Activated B cell treated with CpG ODN at 0.5 μM for 24 hours (primary cell): ENCODE measurements at regions not wholly inside any gene's neighbourhood (a gene's known extent, or its start where the extent isn't known, plus 50 kb on each side); places are given as distances from the start of the nearest gene placed in this dataset.

ENCODE experiments used
- ATAC-seq: fragments of 200-7000 bp; cut with Tn5 transposase; one replicate; pipeline ENCODE4 v1.10.0; 2021; ENCODE audit warnings: low read depth, mild to moderate bottlenecking, moderate library complexity
- CTCF ChIA-PET: fragments of 350-600 bp; sonication (Branson Sonifier 250); formaldehyde crosslinking; loops from one replicate; lab custom pipeline; 2021; ENCODE audit warnings: antibody characterized with exemption; lab: Charles Lee
- POLR2A ChIA-PET: fragments of 350-600 bp; sonication (Branson Sonifier 250); formaldehyde crosslinking; loops from one replicate; lab custom pipeline; 2021; ENCODE audit warnings: antibody characterized with exemption; lab: Charles Lee
- DNase-seq: peaks from one replicate; pipeline ENCODE4 v3.0.0; 2022
- H3K27ac Mint-ChIP-seq: one replicate; pipeline ENCODE4 v1.8.0; 2020; ENCODE audit warnings: mixed read lengths
- H3K27me3 Mint-ChIP-seq: one replicate; pipeline ENCODE4 v1.8.0; 2021; ENCODE audit warnings: mixed read lengths
- H3K36me3 Mint-ChIP-seq: one replicate; pipeline ENCODE4 v1.8.0; 2021; ENCODE audit warnings: low read depth, mixed read lengths
- H3K4me1 Mint-ChIP-seq: one replicate; pipeline ENCODE4 v1.8.0; 2021; ENCODE audit warnings: mixed read lengths
- H3K4me3 Mint-ChIP-seq: one replicate; pipeline ENCODE4 v1.8.0; 2020; ENCODE audit warnings: mild to moderate bottlenecking, mixed read lengths
- H3K9me3 Mint-ChIP-seq: one replicate; pipeline ENCODE4 v1.8.0; 2020; ENCODE audit warnings: mixed read lengths
- intact Hi-C: fragments of 100-400 bp; cut with micrococcal nuclease; formaldehyde crosslinking; loops from one replicate; pipeline ENCODE4 v1.15.1; 2024
- TF ChIP-seq, protein P1 (sequence below): fragments of 200-600 bp; IDR thresholded peaks from one replicate; pipeline ENCODE4 v1.8.0; 2022; ENCODE audit warnings: antibody characterized with exemption, mild to moderate bottlenecking

DNA sequence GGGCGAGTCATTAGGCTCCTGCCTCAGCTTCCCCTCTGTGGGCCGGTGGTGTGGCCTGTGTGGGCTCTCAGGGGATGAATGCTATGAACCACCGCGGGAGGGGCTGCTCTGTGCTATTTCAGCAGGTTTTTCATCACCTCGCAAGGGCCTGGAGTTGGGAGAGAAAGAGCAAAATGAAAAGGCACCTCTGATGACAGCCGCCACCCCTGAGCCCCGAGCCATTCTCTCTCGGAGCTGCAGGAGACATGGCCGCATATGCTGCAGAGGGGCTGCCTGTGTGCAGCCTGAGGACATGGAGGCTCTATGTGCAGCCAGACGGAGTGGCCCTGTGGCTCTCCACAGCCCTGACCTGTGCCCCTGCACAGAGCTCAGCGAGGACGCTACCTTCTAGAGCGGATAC, 96.2 kb upstream of the CTDP1 start:
- no peak overlapping the region for H3K4me3 Mint-ChIP-seq
- no peak for ATAC-seq
- H3K9me3 Mint-ChIP-seq = no peaks in the 10 kb centered on the region
- H3K27me3 Mint-ChIP-seq = peaks cover 2% of the 10 kb centered on the region
- DNase-seq = no peak
- TF ChIP-seq, protein P1, sequence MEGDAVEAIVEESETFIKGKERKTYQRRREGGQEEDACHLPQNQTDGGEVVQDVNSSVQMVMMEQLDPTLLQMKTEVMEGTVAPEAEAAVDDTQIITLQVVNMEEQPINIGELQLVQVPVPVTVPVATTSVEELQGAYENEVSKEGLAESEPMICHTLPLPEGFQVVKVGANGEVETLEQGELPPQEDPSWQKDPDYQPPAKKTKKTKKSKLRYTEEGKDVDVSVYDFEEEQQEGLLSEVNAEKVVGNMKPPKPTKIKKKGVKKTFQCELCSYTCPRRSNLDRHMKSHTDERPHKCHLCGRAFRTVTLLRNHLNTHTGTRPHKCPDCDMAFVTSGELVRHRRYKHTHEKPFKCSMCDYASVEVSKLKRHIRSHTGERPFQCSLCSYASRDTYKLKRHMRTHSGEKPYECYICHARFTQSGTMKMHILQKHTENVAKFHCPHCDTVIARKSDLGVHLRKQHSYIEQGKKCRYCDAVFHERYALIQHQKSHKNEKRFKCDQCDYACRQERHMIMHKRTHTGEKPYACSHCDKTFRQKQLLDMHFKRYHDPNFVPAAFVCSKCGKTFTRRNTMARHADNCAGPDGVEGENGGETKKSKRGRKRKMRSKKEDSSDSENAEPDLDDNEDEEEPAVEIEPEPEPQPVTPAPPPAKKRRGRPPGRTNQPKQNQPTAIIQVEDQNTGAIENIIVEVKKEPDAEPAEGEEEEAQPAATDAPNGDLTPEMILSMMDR = no peak
- POLR2A ChIA-PET = no interaction called here
- intact Hi-C loops = no loop called here
- CTCF ChIA-PET = no interaction called here
- H3K27ac Mint-ChIP-seq = no peak overlapping the region
- H3K36me3 Mint-ChIP-seq = no peaks in the 10 kb centered on the region
- H3K4me1 Mint-ChIP-seq = peaks cover 4% of the 10 kb centered on the region

DNA sequence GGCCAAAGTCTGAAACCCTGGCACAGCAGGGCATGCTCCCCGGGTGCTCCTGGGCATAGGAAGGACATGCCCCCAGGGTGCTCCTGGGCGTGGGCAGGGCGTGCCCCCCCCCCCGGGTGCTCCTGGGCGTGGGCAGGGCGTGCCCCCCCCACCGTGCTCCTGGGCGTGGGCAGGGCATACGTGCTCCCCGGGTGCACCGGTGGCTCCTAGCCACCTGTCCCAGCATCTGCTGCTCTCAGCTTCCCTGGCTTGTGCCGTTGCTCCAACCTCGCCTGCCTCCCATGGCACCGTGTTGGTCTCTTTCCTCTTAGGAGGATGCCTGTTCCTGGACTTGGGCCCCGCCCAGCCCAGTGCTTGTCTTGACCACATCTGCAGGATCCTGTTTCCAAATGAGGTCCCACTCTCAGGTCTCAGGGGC, 95.6 kb upstream of the CTDP1 start:
- Mint-ChIP-seq H3K27me3 (peaks cover 2% of the 10 kb centered on the region), H3K36me3 (no peaks in the 10 kb centered on the region), H3K4me3 (no peak overlapping the region), H3K9me3 (no peaks in the 10 kb centered on the region), H3K4me1 (peaks cover 4% of the 10 kb centered on the region), H3K27ac (no peak overlapping the region)
- TF ChIP-seq, protein P1 = no peak
- POLR2A ChIA-PET = no interaction called here
- DNase-seq = no peak
- intact Hi-C loops = no loop called here
- CTCF ChIA-PET = no interaction called here
- no peak for ATAC-seq

DNA sequence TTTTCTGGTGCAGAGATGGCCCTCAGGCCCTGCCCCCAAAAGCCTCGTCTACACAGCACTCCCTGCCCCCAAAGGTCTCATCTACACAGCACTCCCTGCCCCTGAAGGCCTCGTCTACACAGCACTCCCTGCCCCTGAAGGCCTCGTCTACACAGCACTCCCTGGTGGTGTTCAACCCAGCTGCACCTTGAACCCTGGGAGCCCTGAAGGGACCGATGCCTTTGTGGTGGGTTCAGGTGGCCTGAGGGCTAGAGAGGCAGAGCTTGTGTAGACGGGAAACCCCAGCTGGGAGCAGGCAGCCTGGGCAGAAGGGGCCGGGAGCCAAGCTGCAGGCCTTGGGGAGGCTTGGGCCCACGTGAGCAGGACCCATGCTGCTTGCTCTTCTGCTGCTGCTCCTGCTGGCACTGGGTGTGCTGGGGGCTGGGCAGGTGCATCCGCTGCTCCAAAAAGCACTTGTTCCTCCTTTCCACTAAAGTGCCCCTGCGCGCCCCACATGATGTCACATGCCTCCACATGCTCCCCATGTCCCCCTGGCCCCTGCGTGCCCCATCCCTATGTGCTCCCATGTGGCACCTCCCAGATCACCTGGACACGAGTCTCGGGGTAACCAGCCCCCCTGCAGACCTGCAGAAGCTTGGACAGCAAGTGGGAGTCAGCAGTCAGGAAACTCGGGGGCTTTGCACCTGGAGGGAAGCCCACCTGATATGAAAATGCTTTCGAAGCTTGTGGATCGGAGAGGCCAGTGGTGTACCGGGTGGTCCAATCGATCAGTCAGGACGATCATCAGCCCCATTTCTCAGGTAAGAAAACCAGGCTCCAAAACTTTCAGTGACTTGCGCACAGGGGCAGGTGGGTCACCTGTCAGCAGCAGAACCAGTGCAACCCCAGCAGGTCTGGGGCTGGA, 94.9 kb upstream of the CTDP1 start:
- no peaks in the 10 kb centered on the region for H3K9me3 Mint-ChIP-seq
- TF ChIP-seq, protein P1 = no peak
- H3K36me3 Mint-ChIP-seq = no peaks in the 10 kb centered on the region
- DNase-seq (no peak), ATAC-seq (no peak)
- peaks cover 4% of the 10 kb centered on the region for H3K4me1 Mint-ChIP-seq
- intact Hi-C loops = no loop called here
- H3K4me3 Mint-ChIP-seq = no peak overlapping the region
- ChIA-PET POLR2A (no interaction called here), CTCF (no interaction called here)
- peaks cover 2% of the 10 kb centered on the region for H3K27me3 Mint-ChIP-seq
- no peak overlapping the region for H3K27ac Mint-ChIP-seq

DNA sequence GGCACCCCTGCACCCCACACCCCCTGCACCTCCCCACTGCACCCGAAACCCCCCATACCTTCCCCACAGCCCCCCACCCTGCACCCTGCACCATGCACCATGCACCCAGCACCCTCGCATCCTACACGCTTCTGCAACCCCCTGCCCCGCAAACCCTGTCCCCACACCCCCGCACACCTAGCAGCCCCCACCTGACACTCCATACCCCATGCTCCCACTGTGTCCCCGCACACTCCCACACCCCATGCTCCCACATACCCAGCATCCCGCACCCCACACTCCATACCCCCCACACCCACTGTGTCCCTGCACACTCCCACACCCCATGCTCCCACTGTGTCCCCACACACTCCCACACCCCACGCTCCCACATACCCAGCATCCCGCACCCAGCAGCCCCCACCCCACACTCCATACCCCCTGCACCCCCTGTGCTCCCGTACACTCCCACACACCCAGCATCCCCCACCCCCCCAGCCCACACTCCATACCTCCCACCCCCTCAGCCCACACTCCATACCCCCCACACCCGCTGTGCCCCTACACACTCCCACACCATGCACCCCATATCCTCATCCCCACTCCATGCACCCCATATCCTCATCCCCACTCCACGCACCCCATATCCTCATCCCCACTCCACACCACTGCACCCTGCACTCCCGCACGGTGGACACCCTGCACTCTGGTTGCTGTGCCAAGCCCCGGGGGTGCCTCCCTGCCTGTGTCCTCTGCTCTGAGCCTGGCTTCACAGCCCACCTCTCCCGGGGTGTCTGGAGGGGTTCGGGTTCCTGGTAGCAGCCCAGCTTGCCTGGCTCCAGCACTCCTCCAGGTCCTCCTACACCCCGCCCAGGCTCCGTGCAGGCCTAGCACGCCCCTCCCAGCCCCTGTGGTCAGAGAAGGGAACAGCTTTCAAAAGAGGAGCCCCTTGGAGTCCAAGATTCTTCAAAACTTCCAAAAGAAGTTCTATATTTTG, 93.9 kb upstream of the CTDP1 start:
- no peak overlapping the region for H3K27ac Mint-ChIP-seq
- TF ChIP-seq, protein P1 = no peak
- intact Hi-C loops = no loop called here
- ChIA-PET POLR2A (no interaction called here), CTCF (no interaction called here)
- no peaks in the 10 kb centered on the region for H3K9me3 Mint-ChIP-seq
- H3K4me3 Mint-ChIP-seq = no peak overlapping the region
- H3K4me1 Mint-ChIP-seq = peaks cover 4% of the 10 kb centered on the region
- no peak for DNase-seq
- ATAC-seq = no peak
- no peaks in the 10 kb centered on the region for H3K36me3 Mint-ChIP-seq
- peaks cover 2% of the 10 kb centered on the region for H3K27me3 Mint-ChIP-seq
